ENCODE measurements at regions not wholly inside any gene's neighbourhood (a gene's known extent, or its start where the extent isn't known, plus 50 kb on each side); places are given as distances from the start of the nearest gene placed in this dataset.

DNA sequence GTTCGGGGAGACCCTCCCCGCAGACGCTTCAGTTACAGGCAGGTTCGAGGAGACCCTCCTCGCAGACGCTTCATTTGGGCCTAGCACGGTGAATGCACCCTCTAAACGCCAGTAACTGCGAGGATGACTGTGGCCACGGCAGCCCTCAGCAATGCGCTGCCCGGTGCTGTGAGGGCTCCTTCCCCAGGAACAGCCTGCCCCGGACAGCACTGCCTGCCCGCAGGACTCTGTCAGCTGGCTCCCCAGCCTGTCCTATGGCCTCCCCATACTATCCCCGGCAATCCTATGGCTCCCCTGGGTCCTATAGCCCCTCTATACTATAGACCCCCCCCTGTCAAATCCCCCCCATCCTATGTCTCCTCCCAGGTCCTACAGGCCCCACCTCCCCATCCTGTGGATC, 238.9 kb downstream of the RBFOX3 start:
- TF ChIP-seq CTCF (IDR thresholded peaks at IDR 0.05), result no peak
- TF ChIP-seq POLR2A (IDR thresholded peaks at IDR 0.05), result no peak
